ENCODE measurements at regions not wholly inside any gene's neighbourhood (a gene's known extent, or its start where the extent isn't known, plus 50 kb on each side); places are given as distances from the start of the nearest gene placed in this dataset.
"Not testable (repeated sequence)": the region's sequence is repeated elsewhere in the genome, so short reads cannot be mapped to it uniquely, and the experiment has no call there.

GRCh38 chr3:130151555-130151954, 69.9 kb downstream of the ALG1L2 start:
- DNase-seq; in situ Hi-C loops (cut with HindIII; ENCODE audit: low pct_ligation_motif_present, low pct_unique_long_range_greater_than_20kb, low sequenced_read_pairs): not testable (repeated sequence)

- DNase-seq; in situ Hi-C loops (cut with HindIII; ENCODE audit: low pct_ligation_motif_present, low pct_unique_long_range_greater_than_20kb, low sequenced_read_pairs): not testable (repeated sequence)
These were observed 71.6 kb downstream of the ALG1L2 start for GRCh38 chr3:130153247-130153646.

- DNase-seq; in situ Hi-C loops (cut with HindIII; ENCODE audit: low pct_ligation_motif_present, low pct_unique_long_range_greater_than_20kb, low sequenced_read_pairs): not testable (repeated sequence)
These were observed 73.8 kb downstream of the ALG1L2 start for GRCh38 chr3:130155464-130155863.

GRCh38 chr3:130166856-130167255, 85.2 kb downstream of the ALG1L2 start:
- DNase-seq; in situ Hi-C loops (cut with HindIII; ENCODE audit: low pct_ligation_motif_present, low pct_unique_long_range_greater_than_20kb, low sequenced_read_pairs): not testable (repeated sequence)

- DNase-seq; in situ Hi-C loops (cut with HindIII; ENCODE audit: low pct_ligation_motif_present, low pct_unique_long_range_greater_than_20kb, low sequenced_read_pairs): not testable (repeated sequence)
These were observed 93.6 kb downstream of the ALG1L2 start for GRCh38 chr3:130175195-130175594.

- in situ Hi-C loops (cut with HindIII; ENCODE audit: low pct_ligation_motif_present, low pct_unique_long_range_greater_than_20kb, low sequenced_read_pairs); DNase-seq: not testable (repeated sequence)
These were observed 95.0 kb downstream of the ALG1L2 start for GRCh38 chr3:130176476-130177256.

GRCh38 chr3:130178835-130179234, 97.2 kb downstream of the ALG1L2 start:
- DNase-seq; in situ Hi-C loops (cut with HindIII; ENCODE audit: low pct_ligation_motif_present, low pct_unique_long_range_greater_than_20kb, low sequenced_read_pairs): not testable (repeated sequence)

GRCh38 chr3:130179353-130179970, 97.8 kb downstream of the ALG1L2 start:
- DNase-seq; in situ Hi-C loops (cut with HindIII; ENCODE audit: low pct_ligation_motif_present, low pct_unique_long_range_greater_than_20kb, low sequenced_read_pairs): not testable (repeated sequence)

GRCh38 chr3:130182475-130182874, 100.8 kb downstream of the ALG1L2 start:
- in situ Hi-C loops (cut with HindIII; ENCODE audit: low pct_ligation_motif_present, low pct_unique_long_range_greater_than_20kb, low sequenced_read_pairs); DNase-seq: not testable (repeated sequence)

GRCh38 chr3:130183689-130184088, 102.1 kb downstream of the ALG1L2 start:
- DNase-seq; in situ Hi-C loops (cut with HindIII; ENCODE audit: low pct_ligation_motif_present, low pct_unique_long_range_greater_than_20kb, low sequenced_read_pairs): not testable (repeated sequence)

- DNase-seq; in situ Hi-C loops (cut with HindIII; ENCODE audit: low pct_ligation_motif_present, low pct_unique_long_range_greater_than_20kb, low sequenced_read_pairs): not testable (repeated sequence)
These were observed 102.8 kb downstream of the ALG1L2 start for GRCh38 chr3:130184152-130185024.

GRCh38 chr3:130201272-130201671, 119.6 kb downstream of the ALG1L2 start:
- in situ Hi-C loops (cut with HindIII; ENCODE audit: low pct_ligation_motif_present, low pct_unique_long_range_greater_than_20kb, low sequenced_read_pairs); DNase-seq: not testable (repeated sequence)

GRCh38 chr3:130203633-130204032, 122.0 kb downstream of the ALG1L2 start:
- in situ Hi-C loops (cut with HindIII; ENCODE audit: low pct_ligation_motif_present, low pct_unique_long_range_greater_than_20kb, low sequenced_read_pairs); DNase-seq: not testable (repeated sequence)

- in situ Hi-C loops (cut with HindIII; ENCODE audit: low pct_ligation_motif_present, low pct_unique_long_range_greater_than_20kb, low sequenced_read_pairs): no loop called here
- DNase-seq: no peak
These were observed 117.9 kb upstream of the COL6A5 start for GRCh38 chr3:130227540-130227939.

- in situ Hi-C loops (cut with HindIII; ENCODE audit: low pct_ligation_motif_present, low pct_unique_long_range_greater_than_20kb, low sequenced_read_pairs): no loop called here
- DNase-seq: no peak
These were observed 102.5 kb upstream of the COL6A5 start for GRCh38 chr3:130242850-130243569.

GRCh38 chr3:130243808-130244207, 101.7 kb upstream of the COL6A5 start:
- DNase-seq: no peak
- in situ Hi-C loops (cut with HindIII; ENCODE audit: low pct_ligation_motif_present, low pct_unique_long_range_greater_than_20kb, low sequenced_read_pairs): no loop called here

- DNase-seq: no peak
- in situ Hi-C loops (cut with HindIII; ENCODE audit: low pct_ligation_motif_present, low pct_unique_long_range_greater_than_20kb, low sequenced_read_pairs): no loop called here
These were observed 94.5 kb upstream of the COL6A5 start for GRCh38 chr3:130250982-130251381.

GRCh38 chr3:130255442-130255841, 90.0 kb upstream of the COL6A5 start:
- no peak for DNase-seq
- in situ Hi-C loops (cut with HindIII; ENCODE audit: low pct_ligation_motif_present, low pct_unique_long_range_greater_than_20kb, low sequenced_read_pairs): no loop called here
